22Rv1 (cell line): ENCODE measurements at regions not wholly inside any gene's neighbourhood (a gene's known extent, or its start where the extent isn't known, plus 50 kb on each side); places are given as distances from the start of the nearest gene placed in this dataset.

Source experiments
- ZFX ChIP-seq: fragments of 450-650 bp; IDR thresholded peaks from 2 replicates; pipeline ENCODE4 v1.6.1; 2017; ENCODE audit warnings: antibody characterized with exemption, borderline replicate concordance
- TF ChIP-seq, protein P1 (sequence below): fragments of 450-650 bp; IDR thresholded peaks from 2 replicates; pipeline ENCODE4 v1.5.1; 2017; ENCODE audit warnings: mild to moderate bottlenecking

DNA sequence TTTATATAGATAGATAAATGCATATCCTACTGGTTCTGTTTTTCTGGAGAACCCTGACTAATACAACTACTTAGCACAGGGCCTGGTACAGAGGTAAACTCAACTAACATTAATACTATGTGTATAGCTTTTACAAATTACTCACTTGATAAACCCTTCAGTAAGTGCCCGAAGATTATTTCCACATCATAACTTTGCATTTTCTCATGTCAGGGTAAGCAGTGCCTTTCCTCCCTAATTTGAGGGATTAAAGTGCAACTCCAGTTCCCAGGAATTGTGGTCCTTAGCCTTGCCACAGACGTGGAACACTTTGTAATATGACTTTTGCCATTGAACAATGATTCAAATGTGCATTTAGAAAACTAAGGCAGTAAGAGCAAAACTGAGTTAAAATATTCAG, 147.5 kb upstream of the SMLR1 start:
- TF ChIP-seq, protein P1, sequence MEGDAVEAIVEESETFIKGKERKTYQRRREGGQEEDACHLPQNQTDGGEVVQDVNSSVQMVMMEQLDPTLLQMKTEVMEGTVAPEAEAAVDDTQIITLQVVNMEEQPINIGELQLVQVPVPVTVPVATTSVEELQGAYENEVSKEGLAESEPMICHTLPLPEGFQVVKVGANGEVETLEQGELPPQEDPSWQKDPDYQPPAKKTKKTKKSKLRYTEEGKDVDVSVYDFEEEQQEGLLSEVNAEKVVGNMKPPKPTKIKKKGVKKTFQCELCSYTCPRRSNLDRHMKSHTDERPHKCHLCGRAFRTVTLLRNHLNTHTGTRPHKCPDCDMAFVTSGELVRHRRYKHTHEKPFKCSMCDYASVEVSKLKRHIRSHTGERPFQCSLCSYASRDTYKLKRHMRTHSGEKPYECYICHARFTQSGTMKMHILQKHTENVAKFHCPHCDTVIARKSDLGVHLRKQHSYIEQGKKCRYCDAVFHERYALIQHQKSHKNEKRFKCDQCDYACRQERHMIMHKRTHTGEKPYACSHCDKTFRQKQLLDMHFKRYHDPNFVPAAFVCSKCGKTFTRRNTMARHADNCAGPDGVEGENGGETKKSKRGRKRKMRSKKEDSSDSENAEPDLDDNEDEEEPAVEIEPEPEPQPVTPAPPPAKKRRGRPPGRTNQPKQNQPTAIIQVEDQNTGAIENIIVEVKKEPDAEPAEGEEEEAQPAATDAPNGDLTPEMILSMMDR = no peak
- TF ChIP-seq ZFX = no peak
